ENCODE measurements at regions not wholly inside any gene's neighbourhood (a gene's known extent, or its start where the extent isn't known, plus 50 kb on each side); places are given as distances from the start of the nearest gene placed in this dataset.
"Not testable (repeated sequence)": the region's sequence is repeated elsewhere in the genome, so short reads cannot be mapped to it uniquely, and the experiment has no call there.

DNA sequence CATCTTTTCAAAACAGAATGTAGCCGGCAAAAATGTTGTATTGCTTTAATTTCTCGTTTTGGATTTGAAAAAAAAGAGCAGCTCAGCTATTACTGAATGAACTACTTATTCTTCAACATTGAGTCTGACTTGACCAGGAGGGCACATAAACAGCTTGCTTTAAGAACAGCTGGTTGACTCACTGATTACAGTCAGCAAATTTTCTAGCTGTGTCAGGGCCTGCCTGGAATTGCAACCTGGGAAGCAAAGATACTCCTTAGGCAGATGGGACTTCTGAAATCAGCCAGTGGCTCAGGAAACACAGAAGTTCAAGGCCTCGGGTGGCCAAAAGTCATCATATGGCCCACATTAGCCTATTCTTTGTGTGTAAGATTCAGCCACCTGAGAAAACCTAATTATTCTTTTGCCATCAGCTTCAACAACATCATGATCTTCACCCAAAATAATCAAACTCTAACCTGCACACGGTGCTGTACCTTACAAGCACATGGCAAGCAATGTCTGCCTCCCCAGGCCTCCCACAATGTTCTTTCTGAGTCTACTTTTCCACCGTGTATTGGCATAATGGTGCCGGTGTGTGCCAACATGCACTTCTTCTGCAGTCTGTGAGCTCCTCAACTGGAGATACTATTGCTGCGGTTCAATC is 307.2 kb downstream of the HHIPL2 start:
- DNase-seq (ENCODE audit: low spot score): no peak

DNA sequence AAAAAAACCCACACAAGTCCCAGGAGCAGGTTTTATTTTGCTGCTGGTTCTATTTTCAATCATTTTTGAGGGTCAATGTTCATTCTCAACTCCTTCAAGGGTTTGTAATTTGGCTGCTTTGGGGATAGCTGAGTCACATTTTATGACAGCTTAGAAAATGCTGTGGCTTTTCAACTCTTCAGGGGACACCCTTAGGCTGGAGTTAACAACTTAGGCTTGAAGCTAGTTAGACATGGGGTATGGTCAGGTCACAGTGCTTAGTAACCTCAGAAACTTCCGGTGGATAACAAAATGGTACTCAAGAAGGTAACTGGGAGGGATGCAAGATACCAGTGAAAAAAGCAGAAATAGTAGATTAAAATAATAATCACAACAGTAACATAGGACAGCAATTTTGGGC is 308.8 kb downstream of the HHIPL2 start:
- no peak for DNase-seq (ENCODE audit: low spot score)

DNA sequence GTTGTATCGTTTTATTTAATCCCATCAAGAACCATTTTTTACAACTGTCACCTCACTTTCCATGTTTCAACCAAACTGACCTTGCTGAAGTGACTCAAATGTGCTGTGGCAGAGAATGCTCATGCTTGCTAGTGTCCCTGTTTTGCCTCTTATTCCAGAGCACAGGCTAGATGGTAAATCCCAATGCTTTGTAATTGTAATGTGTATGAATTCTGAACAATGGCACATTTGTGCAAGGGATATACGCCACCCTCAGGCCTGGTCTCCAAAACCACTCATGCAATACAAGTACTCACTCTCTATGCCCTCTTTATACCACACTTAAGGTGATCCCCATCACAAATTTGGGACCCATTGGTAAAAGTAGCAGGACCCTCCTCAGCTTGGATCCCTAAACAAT is 313.6 kb downstream of the HHIPL2 start:
- DNase-seq (ENCODE audit: low spot score): no peak

DNA sequence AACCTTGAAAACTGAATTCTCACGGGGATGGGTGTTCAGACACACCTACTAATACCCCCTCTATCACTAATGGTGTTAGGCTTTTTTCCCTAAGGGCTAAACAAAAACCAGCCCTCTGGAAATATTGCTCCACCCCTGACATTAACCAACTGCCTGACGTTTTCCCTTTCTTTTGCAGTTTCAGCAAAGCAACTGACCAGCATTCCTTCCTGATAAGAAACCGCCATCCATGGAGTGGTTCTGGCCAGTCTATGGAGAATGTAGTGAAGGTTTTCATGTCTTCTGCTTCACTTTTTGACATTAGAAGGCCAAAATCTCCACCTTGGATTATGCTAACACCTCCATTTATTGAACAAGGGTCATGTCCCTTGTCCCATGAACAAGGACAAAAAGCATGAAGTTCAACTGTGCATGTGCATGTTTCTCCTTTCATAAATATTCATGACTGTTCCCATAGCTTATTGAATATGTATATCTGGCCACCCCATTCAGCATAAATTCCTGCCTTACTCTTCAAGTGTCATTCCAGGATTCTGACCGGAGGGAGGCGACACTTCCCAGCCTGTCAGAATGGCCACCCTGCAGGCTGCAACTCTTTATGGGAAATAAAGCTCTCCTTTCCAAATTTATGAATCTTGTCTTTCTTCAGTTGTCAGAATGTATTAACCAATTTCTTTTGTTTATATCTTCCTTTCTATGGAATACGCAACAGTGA is 314.3 kb downstream of the HHIPL2 start:
- DNase-seq (ENCODE audit: low spot score): no peak

DNA sequence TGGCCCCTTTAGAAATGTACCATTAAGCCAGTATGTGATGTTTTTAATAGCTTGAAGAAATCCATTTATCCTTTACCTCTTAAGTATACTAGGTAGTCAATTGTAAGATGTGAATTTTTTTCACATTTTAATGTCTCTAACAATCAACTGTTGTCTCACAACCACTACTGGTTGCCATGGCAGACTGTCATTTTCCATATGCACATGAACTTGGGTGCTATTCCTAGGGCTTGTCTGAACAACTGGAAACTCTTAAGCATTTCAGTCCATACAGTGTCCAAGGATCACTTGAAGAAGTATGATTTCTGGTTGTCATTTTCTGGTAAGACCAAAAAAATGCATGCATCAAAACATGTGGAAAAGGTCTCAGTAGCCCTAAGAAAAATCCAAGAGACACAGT is 315.1 kb downstream of the HHIPL2 start:
- DNase-seq (ENCODE audit: low spot score): no peak

DNA sequence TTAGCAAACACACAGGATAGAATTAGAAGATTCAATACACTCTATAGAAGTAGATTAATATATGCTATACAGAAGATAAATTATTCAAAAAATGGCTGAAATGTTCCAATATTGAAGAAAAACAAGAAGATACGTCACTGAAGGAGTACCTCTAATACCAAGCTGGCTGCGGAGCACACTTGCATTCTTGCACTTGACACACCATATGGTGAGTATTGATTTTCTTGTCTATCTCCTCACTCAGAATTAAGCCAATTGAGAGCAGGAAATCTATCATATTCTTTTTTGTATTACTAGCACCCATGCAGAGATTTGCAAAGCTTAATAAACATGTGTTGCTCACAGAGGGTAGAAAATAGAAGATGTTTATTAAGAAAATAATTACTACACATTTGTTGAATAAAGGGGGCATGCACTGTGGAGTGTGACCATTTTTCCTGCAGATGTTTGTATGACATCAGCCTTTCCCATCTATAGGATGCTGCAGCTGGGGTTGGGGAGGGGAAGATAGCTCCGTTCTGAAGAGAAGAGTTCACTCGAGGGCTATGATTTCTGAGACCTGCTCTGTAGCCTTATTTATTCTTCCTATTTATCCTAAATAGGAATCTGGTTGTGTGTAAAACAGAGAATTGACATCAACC is 318.1 kb downstream of the HHIPL2 start:
- DNase-seq (ENCODE audit: low spot score): no peak

DNA sequence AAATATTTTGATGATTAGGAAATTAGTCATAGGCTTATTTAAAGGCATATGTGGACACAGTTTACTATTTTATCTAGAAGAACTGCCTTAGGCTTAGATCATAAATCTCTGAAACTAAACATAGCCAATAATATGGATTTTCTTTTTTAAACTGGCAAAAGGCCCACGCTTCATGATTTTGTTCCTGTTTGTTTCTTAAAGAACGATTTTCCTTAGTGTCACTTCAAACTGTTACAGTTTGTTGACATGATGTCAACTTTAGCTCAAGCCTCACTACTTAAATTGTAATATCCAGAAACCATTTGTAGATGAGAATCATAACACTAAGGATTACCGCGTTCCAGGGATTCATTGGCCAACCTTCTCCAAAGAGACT is 322.6 kb downstream of the HHIPL2 start:
- no peak for DNase-seq (ENCODE audit: low spot score)

DNA sequence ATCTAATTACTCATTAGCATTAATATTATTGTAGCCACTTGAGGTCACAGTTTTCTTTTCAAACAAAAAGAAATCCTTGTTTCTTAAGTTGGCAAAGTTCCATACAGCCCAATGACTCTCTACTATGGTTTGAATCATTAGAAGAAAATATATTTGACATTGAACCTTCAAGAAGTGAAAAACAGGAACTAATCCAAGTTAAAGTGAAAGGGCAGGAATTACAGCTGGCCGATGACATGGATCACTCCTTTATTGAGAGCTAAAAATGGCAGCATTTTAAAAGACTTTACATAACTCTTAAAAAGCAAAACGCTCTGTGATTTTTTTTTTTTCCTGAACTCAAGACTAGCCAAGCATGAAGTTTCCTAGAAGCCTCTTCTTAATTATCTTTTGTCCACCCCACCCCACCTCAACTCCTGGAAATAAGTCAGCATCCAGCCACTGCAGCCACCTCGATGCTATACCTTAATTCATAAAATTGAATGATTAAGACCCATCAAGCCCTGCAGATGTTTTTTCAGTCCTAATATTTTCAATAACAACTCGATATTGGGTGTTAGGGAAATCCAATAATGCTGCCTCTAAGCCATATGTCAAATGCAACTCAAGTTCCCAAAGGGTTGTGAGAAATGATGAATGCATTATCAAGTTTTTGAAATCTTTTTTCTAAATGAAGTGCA is 323.1 kb downstream of the HHIPL2 start:
- DNase-seq (ENCODE audit: low spot score): no peak

DNA sequence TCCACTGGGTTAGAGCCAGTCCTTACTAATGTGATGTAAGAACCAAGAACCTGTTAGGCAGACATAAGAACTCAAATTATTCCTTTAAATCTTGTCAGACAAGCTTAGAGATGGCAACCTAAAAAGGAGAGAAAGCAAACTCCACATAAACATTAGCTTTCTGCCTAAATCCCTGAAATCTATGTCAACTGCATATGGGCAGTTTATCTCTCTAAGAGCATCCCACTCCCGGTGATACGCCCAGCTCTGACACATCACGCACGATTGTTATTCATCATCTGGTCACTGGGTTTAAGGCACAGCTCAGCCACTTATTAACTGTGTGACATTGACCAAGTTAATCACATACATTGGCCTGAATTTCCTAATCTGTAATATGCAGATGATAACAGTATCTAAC is 323.7 kb downstream of the HHIPL2 start:
- no peak for DNase-seq (ENCODE audit: low spot score)

DNA sequence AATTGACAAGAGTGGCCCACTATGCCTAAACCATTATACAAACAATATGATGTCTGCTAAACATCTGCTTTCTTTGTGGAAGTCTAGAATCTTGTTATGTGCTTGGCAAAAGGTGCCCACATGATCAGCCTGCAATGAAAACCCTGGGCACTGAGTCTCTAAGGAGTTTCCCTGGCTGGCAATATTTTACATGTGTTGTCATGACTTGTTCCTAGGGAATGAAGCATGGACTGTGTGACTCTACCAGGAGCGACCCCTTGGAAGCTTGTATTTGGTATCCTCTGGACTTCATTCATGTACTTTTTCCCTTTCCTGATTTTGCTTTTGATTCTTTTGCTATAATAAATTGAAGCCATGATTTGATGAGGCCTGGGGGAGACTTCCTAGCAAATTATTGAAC is 324.9 kb downstream of the HHIPL2 start:
- no peak for DNase-seq (ENCODE audit: low spot score)

DNA sequence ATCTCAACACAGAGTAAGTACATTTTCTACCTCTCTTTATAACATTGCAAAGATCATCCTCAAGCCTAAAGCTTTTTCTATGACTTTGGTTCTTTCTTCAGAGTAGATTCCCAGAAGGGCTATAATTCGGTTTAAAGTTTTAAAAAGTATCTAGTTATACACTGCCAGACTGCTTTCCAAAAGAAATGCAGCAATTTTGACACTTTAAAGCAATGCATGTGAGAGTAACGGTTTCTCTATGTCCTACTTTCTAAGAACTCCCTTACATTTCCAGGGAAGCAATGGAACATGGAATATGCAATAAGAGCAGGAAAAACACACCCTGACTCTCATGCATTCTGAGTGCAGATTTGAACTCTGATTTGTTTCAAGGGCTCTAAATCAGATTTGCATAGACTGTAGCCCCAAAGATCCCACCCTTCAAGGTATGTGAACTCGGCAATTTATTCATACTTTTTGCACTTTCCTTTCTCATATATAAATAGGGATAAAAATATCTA is 331.6 kb downstream of the HHIPL2 start:
- no peak for DNase-seq (ENCODE audit: low spot score)

DNA sequence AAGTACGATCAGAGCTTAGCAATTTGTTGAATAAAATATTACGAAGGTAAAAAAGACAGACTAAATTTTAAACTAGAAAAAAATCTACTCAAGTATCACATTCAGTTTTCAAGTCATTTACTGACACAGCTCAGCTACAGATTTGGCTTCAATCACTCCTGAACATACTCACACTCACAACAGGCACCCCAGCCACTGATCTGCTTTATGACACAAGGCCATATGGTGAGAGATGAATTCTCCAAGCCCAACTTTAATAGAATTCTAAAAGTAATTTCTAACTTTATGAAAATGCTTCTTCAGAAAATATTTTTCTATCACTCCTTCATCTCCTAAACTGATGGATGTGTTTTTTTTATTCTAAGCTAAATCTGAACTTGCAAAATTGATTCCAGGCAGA is 337.1 kb downstream of the HHIPL2 start:
- DNase-seq (ENCODE audit: low spot score): no peak

DNA sequence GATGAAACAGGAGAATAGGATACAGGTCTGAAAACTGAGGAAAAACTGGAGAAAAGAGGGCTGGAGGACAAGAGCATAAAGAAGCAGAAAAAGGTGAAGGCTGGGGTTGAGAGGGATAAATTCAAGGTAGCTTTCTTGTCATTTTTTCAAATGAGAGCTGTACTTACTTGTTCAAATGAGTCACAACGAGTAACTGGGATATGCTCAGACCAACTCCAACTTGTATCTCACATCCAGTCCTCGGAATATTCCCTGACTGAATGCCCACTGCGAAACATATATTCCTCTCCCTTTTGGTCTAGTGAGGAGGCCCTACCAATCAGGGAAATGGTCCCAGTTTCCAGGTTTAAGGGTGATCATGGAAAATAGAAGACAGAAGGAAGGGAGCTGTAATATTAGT is 343.4 kb downstream of the HHIPL2 start:
- DNase-seq (ENCODE audit: low spot score): no peak

DNA sequence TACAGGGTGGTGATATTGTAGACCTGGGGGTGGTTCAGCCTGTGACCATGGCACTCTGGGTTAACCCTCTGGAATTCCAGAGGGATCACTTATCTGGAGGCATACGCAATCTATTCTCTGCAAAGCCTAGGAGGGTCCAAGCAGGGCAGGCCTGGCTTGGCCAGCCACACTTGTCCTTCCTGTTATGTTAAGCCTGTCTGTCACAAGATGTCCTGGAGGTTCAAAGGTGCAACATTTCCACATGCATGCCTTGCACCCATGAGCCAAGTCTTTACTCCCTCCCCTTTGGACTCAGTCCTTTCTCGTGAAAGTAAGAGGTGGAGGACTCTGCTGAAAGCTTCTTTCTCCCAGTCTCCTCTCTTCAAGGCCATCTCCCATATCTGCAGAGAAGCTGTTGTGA is 345.1 kb downstream of the HHIPL2 start:
- no peak for DNase-seq (ENCODE audit: low spot score)

DNA sequence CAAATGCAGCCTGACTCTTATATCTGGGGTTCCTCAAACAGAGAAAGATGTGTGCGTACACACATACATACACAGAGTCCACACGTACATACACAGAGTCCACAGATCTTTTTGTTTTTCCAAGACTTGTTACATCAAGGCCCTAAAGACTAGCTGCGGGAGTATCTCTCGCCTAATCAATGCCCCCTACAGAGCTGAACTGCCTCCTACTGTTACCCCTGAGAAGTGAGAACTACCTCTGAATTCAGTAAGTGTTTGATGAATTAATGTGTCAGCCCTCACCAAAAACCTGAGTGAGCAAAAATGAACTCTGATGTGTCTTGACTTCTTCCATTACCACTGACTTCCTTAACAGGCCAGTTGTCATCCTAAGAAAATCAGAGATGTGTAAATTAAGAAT is 351.2 kb downstream of the HHIPL2 start:
- no peak for DNase-seq (ENCODE audit: low spot score)

DNA sequence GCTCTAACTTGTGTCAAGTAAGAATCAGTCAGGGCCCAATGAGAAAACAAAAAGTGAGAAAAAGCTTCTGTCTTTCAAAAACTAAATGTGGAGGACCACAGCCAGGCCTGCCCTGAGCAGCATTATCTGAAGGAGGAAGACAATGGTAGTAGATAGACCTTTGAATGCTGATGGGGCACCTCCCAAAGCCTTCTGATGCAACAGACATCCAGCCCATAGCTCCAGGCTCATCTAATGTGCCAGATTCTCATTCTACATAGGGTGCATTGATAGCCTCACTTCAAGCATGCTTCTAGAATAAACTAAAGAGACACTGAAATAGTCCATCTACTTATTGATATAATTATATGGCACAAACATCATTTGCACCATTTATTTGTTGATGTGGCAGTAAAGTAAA is 351.6 kb downstream of the HHIPL2 start:
- DNase-seq (ENCODE audit: low spot score): no peak

DNA sequence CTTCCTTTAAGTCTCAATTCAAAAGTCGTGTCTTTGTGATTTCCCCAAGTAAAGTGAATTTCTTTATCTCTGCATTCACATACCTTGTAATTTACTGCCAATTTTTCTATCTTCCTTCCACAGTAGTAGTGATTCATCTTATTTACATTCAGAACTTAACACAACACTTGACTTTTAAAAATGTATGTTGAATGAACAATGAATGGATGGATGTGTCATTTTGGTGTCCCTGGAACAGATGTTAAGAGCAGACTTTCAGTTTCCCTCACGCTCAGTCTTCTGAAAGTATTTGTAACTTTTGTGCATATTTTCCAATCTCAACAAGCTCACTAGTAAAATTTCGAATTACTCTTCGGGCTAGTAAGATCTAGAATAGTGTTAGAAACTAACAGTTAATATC is 352.0 kb downstream of the HHIPL2 start:
- no peak for DNase-seq (ENCODE audit: low spot score)

DNA sequence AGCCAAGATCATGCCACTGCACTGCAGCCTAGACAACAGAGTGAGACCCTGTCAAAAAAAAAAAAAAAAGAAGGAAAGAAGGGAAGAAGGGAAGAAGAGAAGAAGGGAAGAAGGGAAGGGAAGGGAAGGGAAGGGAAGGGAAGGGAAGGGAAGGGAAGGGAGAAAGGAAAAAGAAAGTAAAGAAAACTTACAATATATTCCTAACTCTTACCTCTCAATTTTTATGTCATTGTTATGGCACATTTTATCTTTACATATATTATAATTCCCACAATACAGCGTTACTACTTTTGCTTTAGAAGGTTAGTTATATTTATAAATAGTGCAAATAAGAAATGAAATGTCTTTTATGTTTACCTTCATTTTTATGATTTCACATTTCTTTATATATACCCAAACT is 358.7 kb downstream of the HHIPL2 start:
- no peak for DNase-seq (ENCODE audit: low spot score)

DNA sequence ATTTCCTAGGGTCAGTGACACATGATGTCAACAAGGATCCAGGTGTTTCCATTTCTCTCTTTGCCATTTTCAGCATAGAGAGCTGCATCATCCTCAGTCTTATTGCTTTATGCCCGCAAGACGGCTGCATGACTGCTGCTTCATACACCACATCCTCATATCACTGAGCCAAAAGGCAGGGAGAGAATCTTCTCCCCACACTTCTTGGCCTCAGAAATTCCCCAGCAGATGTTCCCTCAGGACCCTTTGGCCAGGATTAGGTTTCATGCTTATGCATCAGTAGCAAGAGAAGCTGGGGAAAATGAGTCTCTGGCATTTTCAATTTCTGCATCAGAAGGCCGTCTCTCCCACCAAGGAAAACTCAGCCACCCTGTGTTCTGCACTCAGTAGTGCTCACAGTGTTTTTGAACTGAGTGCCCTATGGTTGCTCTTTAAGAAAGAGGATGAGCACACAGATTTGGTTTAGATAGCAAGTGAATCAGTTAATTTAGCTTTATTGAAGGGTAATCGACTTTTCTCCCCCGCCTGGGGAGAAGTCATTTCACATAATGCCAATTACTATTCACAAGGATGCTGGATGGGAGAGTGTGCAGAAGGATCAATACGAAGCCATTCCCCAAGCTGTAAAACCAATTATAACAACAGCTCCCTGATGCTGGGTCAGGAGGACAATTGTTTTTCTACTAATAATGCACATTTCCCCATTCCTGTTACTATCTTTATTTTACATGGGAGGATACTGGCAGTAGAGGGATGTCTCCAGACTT is 360.2 kb downstream of the HHIPL2 start:
- no peak for DNase-seq (ENCODE audit: low spot score)

DNA sequence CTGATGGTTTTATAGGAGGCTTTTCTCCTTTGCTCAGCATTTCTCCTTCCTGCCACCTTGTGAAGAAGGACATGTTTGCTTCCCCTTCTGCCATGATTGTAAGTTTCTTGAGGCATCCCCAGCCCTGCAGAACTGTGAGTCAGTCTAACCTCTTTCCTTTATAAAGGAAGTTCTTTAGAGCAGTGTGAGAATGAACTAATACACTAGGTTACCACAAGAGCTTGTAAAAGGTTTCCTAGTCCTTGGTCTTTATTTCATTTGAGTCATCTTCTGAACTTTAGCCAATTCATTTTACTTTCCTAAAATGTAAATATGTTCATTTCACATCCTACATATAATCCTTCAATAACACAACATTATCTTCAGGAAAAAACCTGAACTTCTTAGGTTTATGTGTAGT is 365.3 kb downstream of the HHIPL2 start:
- no peak for DNase-seq (ENCODE audit: low spot score)

DNA sequence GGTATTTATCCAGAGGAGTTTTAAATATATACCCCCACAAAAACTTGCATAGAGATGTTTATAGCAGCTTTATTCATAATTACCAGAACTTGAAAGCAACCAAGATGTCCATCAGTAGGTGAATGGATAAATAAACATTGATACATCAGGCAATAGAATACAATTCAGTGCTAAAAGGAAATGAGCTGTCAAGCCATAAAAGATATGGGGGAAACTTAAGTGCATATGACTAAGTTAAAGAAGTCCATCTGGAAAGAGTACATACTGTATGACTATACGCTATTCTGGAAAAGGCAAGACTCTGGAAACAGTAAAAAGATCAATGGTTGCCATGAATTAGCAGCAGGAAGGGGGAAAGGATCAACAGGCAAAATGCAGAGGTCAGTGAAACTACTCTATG is 366.7 kb downstream of the HHIPL2 start:
- no peak for DNase-seq (ENCODE audit: low spot score)

DNA sequence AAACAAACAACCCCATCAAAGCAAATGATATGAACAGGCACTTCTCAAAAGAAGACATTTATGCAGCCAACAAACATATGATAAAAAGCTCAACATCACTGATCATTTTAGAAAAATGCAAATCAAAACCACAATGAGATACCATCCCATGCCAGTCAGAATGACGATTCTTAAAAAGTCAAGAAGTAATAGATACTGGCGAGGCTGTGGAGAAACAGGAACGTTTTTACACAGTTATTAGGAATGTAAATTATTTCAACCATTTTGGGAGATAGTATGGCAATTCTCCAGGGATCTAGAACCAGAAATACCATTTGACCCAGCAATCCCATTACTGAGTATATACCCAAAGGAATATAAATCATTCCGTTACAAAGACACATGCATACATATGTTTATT is 370.4 kb downstream of the HHIPL2 start:
- DNase-seq (ENCODE audit: low spot score): not testable (repeated sequence)
